ENCODE measurements at regions not wholly inside any gene's neighbourhood (a gene's known extent, or its start where the extent isn't known, plus 50 kb on each side); places are given as distances from the start of the nearest gene placed in this dataset.

GRCh38 chr3:104461431-104461830 lies 905.3 kb upstream of the ALCAM start:
- TF ChIP-seq, protein P1, sequence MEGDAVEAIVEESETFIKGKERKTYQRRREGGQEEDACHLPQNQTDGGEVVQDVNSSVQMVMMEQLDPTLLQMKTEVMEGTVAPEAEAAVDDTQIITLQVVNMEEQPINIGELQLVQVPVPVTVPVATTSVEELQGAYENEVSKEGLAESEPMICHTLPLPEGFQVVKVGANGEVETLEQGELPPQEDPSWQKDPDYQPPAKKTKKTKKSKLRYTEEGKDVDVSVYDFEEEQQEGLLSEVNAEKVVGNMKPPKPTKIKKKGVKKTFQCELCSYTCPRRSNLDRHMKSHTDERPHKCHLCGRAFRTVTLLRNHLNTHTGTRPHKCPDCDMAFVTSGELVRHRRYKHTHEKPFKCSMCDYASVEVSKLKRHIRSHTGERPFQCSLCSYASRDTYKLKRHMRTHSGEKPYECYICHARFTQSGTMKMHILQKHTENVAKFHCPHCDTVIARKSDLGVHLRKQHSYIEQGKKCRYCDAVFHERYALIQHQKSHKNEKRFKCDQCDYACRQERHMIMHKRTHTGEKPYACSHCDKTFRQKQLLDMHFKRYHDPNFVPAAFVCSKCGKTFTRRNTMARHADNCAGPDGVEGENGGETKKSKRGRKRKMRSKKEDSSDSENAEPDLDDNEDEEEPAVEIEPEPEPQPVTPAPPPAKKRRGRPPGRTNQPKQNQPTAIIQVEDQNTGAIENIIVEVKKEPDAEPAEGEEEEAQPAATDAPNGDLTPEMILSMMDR (IDR thresholded peaks at IDR 0.05; ENCODE audit: borderline replicate concordance, insufficient read depth, low read depth, low read length), result no peak
- H3K4me3 ChIP-seq (ENCODE audit: low read depth, low read length), result no peak overlapping the region

- TF ChIP-seq, protein P1 (IDR thresholded peaks at IDR 0.05; ENCODE audit: borderline replicate concordance, insufficient read depth, low read depth, low read length), result no peak
- H3K4me3 ChIP-seq (ENCODE audit: low read depth, low read length), result no peak overlapping the region
Measured at GRCh38 chr3:104472221-104472620, 894.5 kb upstream of the ALCAM start.

- H3K4me3 ChIP-seq (ENCODE audit: low read depth, low read length), result no peak overlapping the region
- TF ChIP-seq, protein P1 (IDR thresholded peaks at IDR 0.05; ENCODE audit: borderline replicate concordance, insufficient read depth, low read depth, low read length), result no peak
Measured at GRCh38 chr3:104474011-104474410, 892.7 kb upstream of the ALCAM start.

- H3K4me3 ChIP-seq (ENCODE audit: low read depth, low read length), result no peak overlapping the region
- TF ChIP-seq, protein P1 (IDR thresholded peaks at IDR 0.05; ENCODE audit: borderline replicate concordance, insufficient read depth, low read depth, low read length), result no peak
Measured at GRCh38 chr3:104503022-104503421, 863.7 kb upstream of the ALCAM start.

- TF ChIP-seq, protein P1 (IDR thresholded peaks at IDR 0.05; ENCODE audit: borderline replicate concordance, insufficient read depth, low read depth, low read length), result no peak
- H3K4me3 ChIP-seq (ENCODE audit: low read depth, low read length), result no peak overlapping the region
Measured at GRCh38 chr3:104510131-104510849, 856.4 kb upstream of the ALCAM start.

DNA sequence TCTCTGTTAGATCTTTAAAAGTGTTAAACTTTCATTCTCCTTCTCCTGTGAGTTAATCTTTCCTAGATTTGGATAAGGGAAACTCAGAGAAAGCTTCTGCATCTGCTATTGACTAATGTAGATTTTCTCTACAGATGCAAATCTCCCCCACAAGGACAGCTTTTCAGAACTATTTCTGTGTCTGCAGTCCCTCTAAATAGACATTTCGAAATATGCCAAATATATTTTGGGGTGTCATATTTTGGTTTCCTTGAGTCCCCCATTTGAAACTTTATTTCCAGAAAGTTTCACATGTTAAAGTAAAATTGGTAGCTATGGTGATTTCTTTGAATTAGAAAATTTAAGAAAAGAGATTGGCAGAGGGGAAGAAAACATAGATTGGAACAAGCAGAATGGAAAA lies 852.3 kb upstream of the ALCAM start:
- TF ChIP-seq, protein P1 (IDR thresholded peaks at IDR 0.05; ENCODE audit: borderline replicate concordance, insufficient read depth, low read depth, low read length), result no peak
- H3K4me3 ChIP-seq (ENCODE audit: low read depth, low read length), result no peak overlapping the region

- H3K4me3 ChIP-seq (ENCODE audit: low read depth, low read length), result no peak overlapping the region
- TF ChIP-seq, protein P1 (IDR thresholded peaks at IDR 0.05; ENCODE audit: borderline replicate concordance, insufficient read depth, low read depth, low read length), result no peak
Measured at GRCh38 chr3:104514776-104515175, 851.9 kb upstream of the ALCAM start.
